ENCODE measurements at regions not wholly inside any gene's neighbourhood (a gene's known extent, or its start where the extent isn't known, plus 50 kb on each side); places are given as distances from the start of the nearest gene placed in this dataset.

GRCh38 chr10:107942826-107943225 is 778.3 kb upstream of the SORCS1 start:
- TF ChIP-seq CTCF (IDR thresholded peaks at IDR 0.05): no peak
- no peak for TF ChIP-seq REST (IDR thresholded peaks at IDR 0.05)
- no peak for TF ChIP-seq MAX (IDR thresholded peaks at IDR 0.05)
- TF ChIP-seq EP300 (IDR thresholded peaks at IDR 0.05): no peak
- TF ChIP-seq RFX5 (IDR thresholded peaks at IDR 0.05): no peak
- no peak for TF ChIP-seq HMGXB4 (CRISPR knock-in tag; IDR thresholded peaks at IDR 0.05; ENCODE audit: borderline replicate concordance)
- no peak for TF ChIP-seq ESRRA (IDR thresholded peaks at IDR 0.05; ENCODE audit: borderline replicate concordance, low read length)
- TF ChIP-seq SREBF2 (IDR thresholded peaks at IDR 0.05): no peak
- TF ChIP-seq POLR2A (IDR thresholded peaks at IDR 0.05; ENCODE audit: low read length): no peak
- no peak for TF ChIP-seq HDAC2 (IDR thresholded peaks at IDR 0.05)
- TF ChIP-seq KDM5A (IDR thresholded peaks at IDR 0.05): no peak
